Brain microvascular endothelial cell (primary cell): ENCODE measurements at regions not wholly inside any gene's neighbourhood (a gene's known extent, or its start where the extent isn't known, plus 50 kb on each side); places are given as distances from the start of the nearest gene placed in this dataset.
A peak's percentile ranks its signal among the peaks of the same experiment; 100 is the strongest.
"Not testable (repeated sequence)": the region's sequence is repeated elsewhere in the genome, so short reads cannot be mapped to it uniquely, and the experiment has no call there.

Source experiments
- DNase-seq: peaks from one replicate; pipeline ENCODE4 v3.0.0-alpha.2; 2020
- H3K27ac ChIP-seq: fragments of 250-450 bp; sonication (Bioruptor Pico); 2 replicates; pipeline ENCODE4 v1.5.1; 2020; ENCODE audit warnings: mild to moderate bottlenecking, moderate library complexity
- H3K27me3 ChIP-seq: fragments of 250-450 bp; sonication (Bioruptor Pico); replicated peaks from 2 replicates; pipeline ENCODE4 v1.5.1; 2020; ENCODE audit warnings: mild to moderate bottlenecking
- H3K36me3 ChIP-seq: fragments of 250-450 bp; sonication (Bioruptor Pico); replicated peaks from 2 replicates; pipeline ENCODE4 v1.5.1; 2020; ENCODE audit warnings: mild to moderate bottlenecking
- H3K4me3 ChIP-seq: 2 replicates; pipeline ENCODE4 v1.5.1; 2011; ENCODE audit warnings: low read depth, mild to moderate bottlenecking, control low read depth, low read length, moderate library complexity
- in situ Hi-C: cut with HindIII; loops from 2 replicates; pipeline ENCODE4 v1.10.0; 2017; ENCODE audit warnings: low sequenced_read_pairs, low pct_ligation_motif_present
- TF ChIP-seq, protein P1 (sequence below): IDR thresholded peaks from 2 replicates; pipeline ENCODE4 v1.5.1; 2011; ENCODE audit warnings: low read depth, mild to moderate bottlenecking, moderate library complexity, low read length, control low read depth, inconsistent platforms; ENCODE audit errors: missing control alignments

DNA sequence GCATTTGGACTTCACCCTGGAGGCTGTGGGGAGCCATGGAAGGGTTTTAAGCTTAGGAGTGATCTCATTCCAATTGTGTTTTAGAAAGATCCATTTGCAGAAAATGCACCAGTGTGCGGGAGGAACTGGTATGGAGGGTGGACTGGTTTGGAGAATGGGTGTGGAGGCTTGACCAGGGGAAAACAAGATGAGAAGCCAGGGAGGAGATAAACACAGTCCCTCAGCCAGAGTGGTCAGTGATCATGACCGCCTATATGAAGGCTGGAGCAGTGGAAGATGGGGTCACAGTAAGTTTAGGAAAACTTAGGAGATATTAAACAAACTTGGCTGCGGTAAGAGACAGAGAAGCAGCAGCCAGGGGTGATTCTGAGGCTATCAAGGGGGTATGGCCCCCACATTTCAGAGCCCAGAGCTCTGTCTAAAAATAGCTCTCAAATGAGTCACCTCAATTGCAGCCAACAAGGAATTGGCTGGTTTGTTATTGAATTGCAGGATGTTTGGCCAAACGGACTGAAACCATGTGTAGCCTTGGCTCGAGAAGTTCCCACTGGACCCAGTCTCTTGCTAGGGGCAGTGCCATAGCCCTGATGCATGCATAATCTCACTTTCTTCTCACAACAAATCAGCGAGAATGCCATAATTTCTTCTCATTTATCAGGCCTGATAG lies 159.9 kb upstream of the TOP1 start:
- Histone ChIP-seq H3K27ac (peak overlapping the region; percentile 18), H3K36me3 (no peaks in the 10 kb centered on the region), H3K4me3 (no peak overlapping the region), H3K27me3 (no peaks in the 10 kb centered on the region)
- peak; percentile 82 for DNase-seq
- in situ Hi-C loops = no loop called here
- TF ChIP-seq, protein P1, sequence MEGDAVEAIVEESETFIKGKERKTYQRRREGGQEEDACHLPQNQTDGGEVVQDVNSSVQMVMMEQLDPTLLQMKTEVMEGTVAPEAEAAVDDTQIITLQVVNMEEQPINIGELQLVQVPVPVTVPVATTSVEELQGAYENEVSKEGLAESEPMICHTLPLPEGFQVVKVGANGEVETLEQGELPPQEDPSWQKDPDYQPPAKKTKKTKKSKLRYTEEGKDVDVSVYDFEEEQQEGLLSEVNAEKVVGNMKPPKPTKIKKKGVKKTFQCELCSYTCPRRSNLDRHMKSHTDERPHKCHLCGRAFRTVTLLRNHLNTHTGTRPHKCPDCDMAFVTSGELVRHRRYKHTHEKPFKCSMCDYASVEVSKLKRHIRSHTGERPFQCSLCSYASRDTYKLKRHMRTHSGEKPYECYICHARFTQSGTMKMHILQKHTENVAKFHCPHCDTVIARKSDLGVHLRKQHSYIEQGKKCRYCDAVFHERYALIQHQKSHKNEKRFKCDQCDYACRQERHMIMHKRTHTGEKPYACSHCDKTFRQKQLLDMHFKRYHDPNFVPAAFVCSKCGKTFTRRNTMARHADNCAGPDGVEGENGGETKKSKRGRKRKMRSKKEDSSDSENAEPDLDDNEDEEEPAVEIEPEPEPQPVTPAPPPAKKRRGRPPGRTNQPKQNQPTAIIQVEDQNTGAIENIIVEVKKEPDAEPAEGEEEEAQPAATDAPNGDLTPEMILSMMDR = no peak

GRCh38 chr20:40869218-40870147 lies 159.1 kb upstream of the TOP1 start:
- Histone ChIP-seq H3K36me3 (no peaks in the 10 kb centered on the region), H3K27me3 (no peaks in the 10 kb centered on the region), H3K4me3 (no peak overlapping the region), H3K27ac (peak overlapping the region; percentile 16)
- in situ Hi-C loops = no loop called here
- no peak for DNase-seq
- TF ChIP-seq, protein P1 = no peak

- TF ChIP-seq, protein P1 = no peak
- Histone ChIP-seq H3K27ac (no peak overlapping the region), H3K36me3 (no peaks in the 10 kb centered on the region), H3K27me3 (no peaks in the 10 kb centered on the region), H3K4me3 (no peak overlapping the region)
- no peak for DNase-seq
- in situ Hi-C loops = no loop called here
These were observed 153.2 kb upstream of the TOP1 start for GRCh38 chr20:40875116-40876085.

- DNase-seq, in situ Hi-C loops, H3K27ac ChIP-seq, H3K36me3 ChIP-seq, H3K27me3 ChIP-seq, H3K4me3 ChIP-seq: not testable (repeated sequence)
These were observed 150.5 kb upstream of the TOP1 start for GRCh38 chr20:40878099-40878498.

GRCh38 chr20:40880063-40880728 lies 148.4 kb upstream of the TOP1 start:
- in situ Hi-C loops = no loop called here
- Histone ChIP-seq H3K36me3 (no peaks in the 10 kb centered on the region), H3K27me3 (no peaks in the 10 kb centered on the region), H3K27ac (no peak overlapping the region), H3K4me3 (no peak overlapping the region)
- no peak for DNase-seq
- TF ChIP-seq, protein P1 = peak; percentile 20
